ENCODE measurements at regions not wholly inside any gene's neighbourhood (a gene's known extent, or its start where the extent isn't known, plus 50 kb on each side); places are given as distances from the start of the nearest gene placed in this dataset.
"Not testable (repeated sequence)": the region's sequence is repeated elsewhere in the genome, so short reads cannot be mapped to it uniquely, and the experiment has no call there.

GRCh38 chrX:85529141-85529540 is 149.7 kb upstream of the POF1B start:
- H3T11ph ChIP-seq (ENCODE audit: low read length); H3K4me1 Mint-ChIP-seq; H3K27ac Mint-ChIP-seq; H2BK120ac ChIP-seq (ENCODE audit: low read depth, low read length, poor library complexity, severe bottlenecking); H4K5ac ChIP-seq (ENCODE audit: insufficient read length, low read depth, low read length); H2BK12ac ChIP-seq (ENCODE audit: insufficient read length, low read depth, low read length); H3K79me1 ChIP-seq (ENCODE audit: insufficient read depth, low read depth, low read length, poor library complexity, severe bottlenecking); H2BK20ac ChIP-seq (ENCODE audit: low read depth, low read length, poor library complexity, severe bottlenecking); H2AK5ac ChIP-seq (ENCODE audit: insufficient read length, low read length); H3K4ac ChIP-seq (ENCODE audit: low read depth, low read length); H3K27me3 Mint-ChIP-seq (ENCODE audit: low read depth); H3K4me1 ChIP-seq (ENCODE audit: insufficient read depth, low read length); H3K18ac ChIP-seq (ENCODE audit: insufficient read length, low read depth, low read length); H2BK15ac ChIP-seq (ENCODE audit: low read depth, low read length); H3K14ac ChIP-seq (ENCODE audit: insufficient read depth, low read length); DNase-seq; H3K9ac ChIP-seq (ENCODE audit: extremely low read depth, insufficient read length, low read length); H3K27ac ChIP-seq (ENCODE audit: insufficient read length, low read depth, low read length); H3K36me3 Mint-ChIP-seq (ENCODE audit: insufficient read depth in 1 of 3, low read depth in 3 of 3); H3K23ac ChIP-seq (ENCODE audit: insufficient read length, low read depth, low read length); H3K9me3 ChIP-seq (ENCODE audit: control insufficient read depth, low read depth, low read length); H2AFZ ChIP-seq (ENCODE audit: low read length); H3K79me2 ChIP-seq (ENCODE audit: insufficient read depth, low read length); H3K27me3 ChIP-seq (ENCODE audit: insufficient read depth, low read length); H2BK5ac ChIP-seq (ENCODE audit: insufficient read length, low read length); H3K23me2 ChIP-seq (ENCODE audit: insufficient read length, low read depth, low read length, poor library complexity, severe bottlenecking); H3K56ac ChIP-seq (ENCODE audit: insufficient read length, low read depth, low read length); H4K8ac ChIP-seq (replicated peaks; ENCODE audit: insufficient read length, low read depth, low read length); H4K91ac ChIP-seq (ENCODE audit: insufficient read length, low read depth, low read length); H4K20me1 ChIP-seq (ENCODE audit: control insufficient read depth, insufficient read depth, insufficient read length); H3K4me2 ChIP-seq (ENCODE audit: insufficient read depth, insufficient read length, low read length): not testable (repeated sequence)
- Mint-ChIP-seq H3K4me3 (peak overlapping the region; percentile 64 to 78), H3K9me3 (peaks cover 45 to 60% of the 10 kb centered on the region in 2 experiments)
- TF ChIP-seq, protein P1, sequence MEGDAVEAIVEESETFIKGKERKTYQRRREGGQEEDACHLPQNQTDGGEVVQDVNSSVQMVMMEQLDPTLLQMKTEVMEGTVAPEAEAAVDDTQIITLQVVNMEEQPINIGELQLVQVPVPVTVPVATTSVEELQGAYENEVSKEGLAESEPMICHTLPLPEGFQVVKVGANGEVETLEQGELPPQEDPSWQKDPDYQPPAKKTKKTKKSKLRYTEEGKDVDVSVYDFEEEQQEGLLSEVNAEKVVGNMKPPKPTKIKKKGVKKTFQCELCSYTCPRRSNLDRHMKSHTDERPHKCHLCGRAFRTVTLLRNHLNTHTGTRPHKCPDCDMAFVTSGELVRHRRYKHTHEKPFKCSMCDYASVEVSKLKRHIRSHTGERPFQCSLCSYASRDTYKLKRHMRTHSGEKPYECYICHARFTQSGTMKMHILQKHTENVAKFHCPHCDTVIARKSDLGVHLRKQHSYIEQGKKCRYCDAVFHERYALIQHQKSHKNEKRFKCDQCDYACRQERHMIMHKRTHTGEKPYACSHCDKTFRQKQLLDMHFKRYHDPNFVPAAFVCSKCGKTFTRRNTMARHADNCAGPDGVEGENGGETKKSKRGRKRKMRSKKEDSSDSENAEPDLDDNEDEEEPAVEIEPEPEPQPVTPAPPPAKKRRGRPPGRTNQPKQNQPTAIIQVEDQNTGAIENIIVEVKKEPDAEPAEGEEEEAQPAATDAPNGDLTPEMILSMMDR (conservative IDR thresholded peaks at IDR 0.05): peak; percentile 21; the same call in 2 of the 3 replicates
- WGBS (ENCODE audit: extremely low coverage, insufficient read length, low lambda C conversion rate): no CpG with 5 or more reads among the region's 17 CpGs
